GM12872 (cell line): ENCODE measurements at regions not wholly inside any gene's neighbourhood (a gene's known extent, or its start where the extent isn't known, plus 50 kb on each side); places are given as distances from the start of the nearest gene placed in this dataset.

Source experiments
- CTCF ChIP-seq: IDR thresholded peaks from 3 replicates; pipeline ENCODE4 v1.5.1; 2011; ENCODE audit warnings: low read depth, mild to moderate bottlenecking, low read length, moderate library complexity; ENCODE audit not compliant: insufficient read depth

- no peak for TF ChIP-seq CTCF
Observed at GRCh38 chr7:94129443-94130140, 125.4 kb upstream of the BET1 start.

GRCh38 chr7:94130716-94131115, 126.6 kb upstream of the BET1 start:
- no peak for TF ChIP-seq CTCF

- TF ChIP-seq CTCF: no peak
Observed at GRCh38 chr7:94133460-94133859, 129.3 kb upstream of the BET1 start.

- no peak for TF ChIP-seq CTCF
Observed at GRCh38 chr7:94135180-94135579, 131.0 kb upstream of the BET1 start.

- TF ChIP-seq CTCF: no peak
Observed at GRCh38 chr7:94142281-94142680, 138.1 kb upstream of the BET1 start.

- TF ChIP-seq CTCF: no peak
Observed at GRCh38 chr7:94145602-94146001, 141.4 kb upstream of the BET1 start.

- no peak for TF ChIP-seq CTCF
Observed at GRCh38 chr7:94146408-94146807, 142.3 kb upstream of the BET1 start.
